Left cardiac atrium (tissue), 4 donors: ENCODE measurements at regions not wholly inside any gene's neighbourhood (a gene's known extent, or its start where the extent isn't known, plus 50 kb on each side); places are given as distances from the start of the nearest gene placed in this dataset.

Experiments used
- ATAC-seq, 2 donors: fragments of 200-7000 bp; cut with Tn5 transposase; one replicate each; pipeline ENCODE4 v1.9.1; 2020; ENCODE audit warnings: mild to moderate bottlenecking in 2 of 2, moderate library complexity in 2 of 2
- DNase-seq: peaks from one replicate; pipeline ENCODE4 v3.0.0-alpha.2; 2020
- intact Hi-C, 2 donors: fragments of 100-400 bp; cut with DNase I; formaldehyde crosslinking; loops; one replicate each; pipeline versions ENCODE4 v1.14.1 to v1.15.1; 2022 to 2023
- donor health status: DM: no; HTN: yes; CAD: no.
- donor health status: DM: no; HTN: yes; CAD: no; lungs with severe emphysema.
- donor health status: DM: yes; HTN: yes; CAD: no.
- donor health status: Dilated cardiomyopathy.

GRCh38 chr5:5546408-5546807 lies 123.9 kb downstream of the ICE1 start:
- DNase-seq (no peak), ATAC-seq (no peak)
- intact Hi-C loops, result no loop called here

- DNase-seq (no peak), ATAC-seq (no peak)
- intact Hi-C loops, result no loop called here
Measured at GRCh38 chr5:5544094-5544663, 121.7 kb downstream of the ICE1 start.

GRCh38 chr5:5542654-5543053 lies 120.2 kb downstream of the ICE1 start:
- intact Hi-C loops, result no loop called here
- ATAC-seq (no peak), DNase-seq (no peak)

GRCh38 chr5:5540065-5540464 lies 117.6 kb downstream of the ICE1 start:
- intact Hi-C loops, result no loop called here
- ATAC-seq (no peak), DNase-seq (no peak)
